Osteocyte (in vitro differentiated cells): ENCODE measurements at regions not wholly inside any gene's neighbourhood (a gene's known extent, or its start where the extent isn't known, plus 50 kb on each side); places are given as distances from the start of the nearest gene placed in this dataset.

Experiments used
- DNase-seq: peaks from one replicate; pipeline ENCODE4 v3.0.0; 2021; ENCODE audit warnings: mixed read lengths; ENCODE audit not compliant: unreplicated experiment; ENCODE audit errors: extremely low spot score
- H3K27ac Mint-ChIP-seq: one replicate; pipeline ENCODE4 v1.8.0; 2021; ENCODE audit warnings: mild to moderate bottlenecking, mixed read lengths; ENCODE audit not compliant: unreplicated experiment
- H3K27me3 Mint-ChIP-seq: one replicate; pipeline ENCODE4 v1.8.0; 2021; ENCODE audit warnings: mixed read lengths; ENCODE audit not compliant: unreplicated experiment
- H3K36me3 Mint-ChIP-seq: one replicate; pipeline ENCODE4 v1.8.0; 2021; ENCODE audit warnings: mixed read lengths; ENCODE audit not compliant: unreplicated experiment
- H3K4me1 Mint-ChIP-seq: one replicate; pipeline ENCODE4 v1.8.0; 2021; ENCODE audit warnings: mixed read lengths; ENCODE audit not compliant: unreplicated experiment
- H3K4me3 Mint-ChIP-seq: one replicate; pipeline ENCODE4 v1.8.0; 2021; ENCODE audit warnings: mild to moderate bottlenecking, moderate library complexity, mixed read lengths; ENCODE audit not compliant: unreplicated experiment
- H3K9me3 Mint-ChIP-seq: one replicate; pipeline ENCODE4 v1.8.0; 2021; ENCODE audit warnings: mixed read lengths; ENCODE audit not compliant: unreplicated experiment
- TF ChIP-seq, protein P1 (sequence below): fragments of 200-600 bp; sonication (generic); IDR thresholded peaks from 2 replicates; pipeline ENCODE4 v1.5.0; 2021; ENCODE audit warnings: antibody characterized with exemption, mild to moderate bottlenecking, moderate library complexity

DNA sequence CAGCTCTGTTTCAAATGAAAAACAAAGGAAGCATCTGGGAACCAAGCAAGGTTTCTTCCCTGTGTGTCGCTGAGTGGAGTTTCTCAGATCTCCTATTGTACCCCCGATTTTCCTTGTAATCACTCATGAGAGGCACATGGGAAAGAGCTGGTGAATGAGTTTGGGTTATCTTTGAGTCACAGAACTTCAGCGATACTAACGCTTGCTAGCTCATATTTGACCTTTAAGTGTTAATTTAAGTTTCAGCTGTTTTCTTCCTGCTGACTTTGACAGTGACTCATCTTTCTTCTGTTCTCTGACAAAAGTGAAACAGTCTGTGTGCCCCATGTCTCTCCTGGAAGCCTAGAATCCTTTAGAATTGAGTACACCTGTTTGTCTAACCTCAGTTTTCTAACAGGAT lies 261.1 kb upstream of the RGS17 start:
- TF ChIP-seq, protein P1, sequence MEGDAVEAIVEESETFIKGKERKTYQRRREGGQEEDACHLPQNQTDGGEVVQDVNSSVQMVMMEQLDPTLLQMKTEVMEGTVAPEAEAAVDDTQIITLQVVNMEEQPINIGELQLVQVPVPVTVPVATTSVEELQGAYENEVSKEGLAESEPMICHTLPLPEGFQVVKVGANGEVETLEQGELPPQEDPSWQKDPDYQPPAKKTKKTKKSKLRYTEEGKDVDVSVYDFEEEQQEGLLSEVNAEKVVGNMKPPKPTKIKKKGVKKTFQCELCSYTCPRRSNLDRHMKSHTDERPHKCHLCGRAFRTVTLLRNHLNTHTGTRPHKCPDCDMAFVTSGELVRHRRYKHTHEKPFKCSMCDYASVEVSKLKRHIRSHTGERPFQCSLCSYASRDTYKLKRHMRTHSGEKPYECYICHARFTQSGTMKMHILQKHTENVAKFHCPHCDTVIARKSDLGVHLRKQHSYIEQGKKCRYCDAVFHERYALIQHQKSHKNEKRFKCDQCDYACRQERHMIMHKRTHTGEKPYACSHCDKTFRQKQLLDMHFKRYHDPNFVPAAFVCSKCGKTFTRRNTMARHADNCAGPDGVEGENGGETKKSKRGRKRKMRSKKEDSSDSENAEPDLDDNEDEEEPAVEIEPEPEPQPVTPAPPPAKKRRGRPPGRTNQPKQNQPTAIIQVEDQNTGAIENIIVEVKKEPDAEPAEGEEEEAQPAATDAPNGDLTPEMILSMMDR: no peak
- Mint-ChIP-seq H3K27me3 (peaks cover 5% of the 10 kb centered on the region), H3K4me3 (no peak overlapping the region), H3K27ac (no peak overlapping the region), H3K36me3 (no peaks in the 10 kb centered on the region), H3K4me1 (no peaks in the 10 kb centered on the region), H3K9me3 (no peaks in the 10 kb centered on the region)
- no peak for DNase-seq

DNA sequence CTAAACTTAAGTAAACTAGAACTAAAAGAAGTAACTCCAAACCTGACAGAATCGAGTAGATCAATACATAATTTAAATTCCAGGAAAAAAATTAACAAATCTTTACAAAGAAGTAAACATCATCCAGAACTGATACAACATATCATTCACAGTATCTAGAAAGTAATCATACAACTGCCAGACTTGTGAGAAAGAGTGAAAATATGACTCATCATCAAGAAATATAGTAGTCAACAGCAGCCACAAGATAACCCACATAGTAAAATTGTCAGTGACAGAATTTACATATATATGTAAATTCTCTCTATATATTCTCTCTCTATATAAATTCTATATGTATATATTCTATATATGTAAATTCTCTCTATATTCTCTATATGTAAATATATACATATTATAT lies 242.8 kb upstream of the RGS17 start:
- Mint-ChIP-seq H3K9me3 (no peaks in the 10 kb centered on the region), H3K27ac (no peak overlapping the region), H3K4me1 (no peaks in the 10 kb centered on the region), H3K27me3 (no peaks in the 10 kb centered on the region), H3K36me3 (no peaks in the 10 kb centered on the region), H3K4me3 (no peak overlapping the region)
- no peak for DNase-seq
- TF ChIP-seq, protein P1: no peak

DNA sequence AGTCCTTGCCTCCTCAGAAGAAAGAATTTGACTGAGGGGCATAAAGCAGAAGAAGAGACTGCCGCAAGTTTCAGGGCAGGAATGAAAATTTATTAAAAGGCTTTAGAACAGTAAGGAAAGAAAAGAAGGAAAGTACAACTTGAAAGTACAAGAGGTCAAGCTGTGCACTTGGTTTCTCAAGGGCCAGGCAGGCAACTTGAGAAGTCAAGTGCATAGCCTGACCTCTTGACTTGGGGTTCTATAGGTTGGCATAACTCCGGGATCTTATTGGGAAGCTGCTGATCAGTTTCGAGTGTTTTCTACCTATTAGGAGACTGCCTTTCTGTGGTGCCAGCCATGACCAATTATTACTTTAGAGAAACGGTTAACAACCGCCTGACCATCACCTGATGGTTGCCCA lies 237.0 kb upstream of the RGS17 start:
- H3K36me3 Mint-ChIP-seq: no peaks in the 10 kb centered on the region
- peaks cover 2% of the 10 kb centered on the region for H3K9me3 Mint-ChIP-seq
- no peak for DNase-seq
- H3K4me3 Mint-ChIP-seq: no peak overlapping the region
- TF ChIP-seq, protein P1: no peak
- no peak overlapping the region for H3K27ac Mint-ChIP-seq
- peaks cover 2% of the 10 kb centered on the region for H3K27me3 Mint-ChIP-seq
- H3K4me1 Mint-ChIP-seq: no peaks in the 10 kb centered on the region

DNA sequence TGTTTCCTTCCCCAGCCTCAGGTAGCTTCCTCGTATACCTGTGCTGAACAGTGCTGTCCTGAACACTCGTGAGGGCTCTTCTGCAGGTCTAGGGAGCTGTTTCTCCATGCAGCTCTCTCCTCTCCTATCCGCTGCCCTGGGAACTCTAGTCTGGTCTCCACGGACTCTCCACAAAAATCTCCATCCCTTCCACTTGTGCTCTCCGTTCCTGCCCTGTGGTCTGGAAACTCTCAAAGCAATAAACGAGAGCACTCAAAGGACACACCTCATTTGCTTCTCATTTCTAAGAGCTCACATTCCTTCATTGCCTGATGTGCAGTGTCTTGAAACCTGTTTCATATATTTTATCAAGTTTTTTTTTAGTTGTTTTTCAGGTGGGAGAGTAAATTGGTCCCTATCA lies 235.9 kb upstream of the RGS17 start:
- peaks cover 5% of the 10 kb centered on the region for H3K9me3 Mint-ChIP-seq
- TF ChIP-seq, protein P1: no peak
- no peak overlapping the region for H3K27ac Mint-ChIP-seq
- peaks cover 4% of the 10 kb centered on the region for H3K27me3 Mint-ChIP-seq
- no peaks in the 10 kb centered on the region for H3K36me3 Mint-ChIP-seq
- no peaks in the 10 kb centered on the region for H3K4me1 Mint-ChIP-seq
- DNase-seq: no peak
- no peak overlapping the region for H3K4me3 Mint-ChIP-seq

DNA sequence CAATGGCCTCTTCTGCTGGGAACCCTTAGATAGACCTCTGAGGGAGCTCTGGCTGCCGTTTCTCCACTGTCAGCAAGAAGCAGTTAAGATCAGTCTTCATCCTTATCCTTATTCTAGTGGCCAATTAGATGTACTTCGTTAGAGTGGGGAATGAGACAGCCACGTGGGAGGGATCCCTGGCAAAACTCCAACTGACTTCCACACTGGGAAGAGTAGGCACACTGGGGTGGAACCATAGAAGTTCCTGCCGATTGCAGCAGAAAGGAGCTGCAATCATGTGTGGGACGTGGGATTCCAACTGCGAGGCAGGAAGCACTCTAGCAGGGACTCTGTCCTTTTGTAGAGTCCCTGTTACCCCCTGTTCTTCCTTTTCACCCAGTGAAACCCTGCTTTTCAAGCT lies 226.3 kb upstream of the RGS17 start:
- H3K27me3 Mint-ChIP-seq: no peaks in the 10 kb centered on the region
- H3K27ac Mint-ChIP-seq: no peak overlapping the region
- H3K36me3 Mint-ChIP-seq: no peaks in the 10 kb centered on the region
- H3K4me1 Mint-ChIP-seq: no peaks in the 10 kb centered on the region
- no peak for DNase-seq
- H3K4me3 Mint-ChIP-seq: no peak overlapping the region
- H3K9me3 Mint-ChIP-seq: no peaks in the 10 kb centered on the region
- TF ChIP-seq, protein P1: no peak
